ENCODE measurements at regions not wholly inside any gene's neighbourhood (a gene's known extent, or its start where the extent isn't known, plus 50 kb on each side); places are given as distances from the start of the nearest gene placed in this dataset.

GRCh38 chr10:131445623-131446022 is 134.1 kb upstream of the TCERG1L start:
- H3K79me2 ChIP-seq (ENCODE audit: insufficient read depth, low read depth) = no peaks in the 10 kb centered on the region
- no peak overlapping the region for H3K27ac ChIP-seq
- no peaks in the 10 kb centered on the region for H3K4me1 ChIP-seq (ENCODE audit: low read depth, poor library complexity, severe bottlenecking)
- H3K27me3 ChIP-seq (ENCODE audit: insufficient read depth, low read depth) = peaks cover 3% of the 10 kb centered on the region; the same call in 1 of the 2 replicates
- no peaks in the 10 kb centered on the region for H3K36me3 ChIP-seq (ENCODE audit: insufficient read depth)
- no peak overlapping the region for H3K4me3 ChIP-seq (IDR thresholded peaks at IDR 0.05; ENCODE audit: insufficient read depth, low read depth, low read length)
- no peaks in the 10 kb centered on the region for H4K20me1 ChIP-seq (ENCODE audit: insufficient read depth)
- TF ChIP-seq CTCF (conservative IDR thresholded peaks at IDR 0.05; ENCODE audit: low read depth, low read length) = no peak
- H3K9ac ChIP-seq = no peak overlapping the region
- H2AFZ ChIP-seq (ENCODE audit: low read depth) = no peak overlapping the region
- no peak overlapping the region for H3K4me2 ChIP-seq

- H3K4me3 ChIP-seq (IDR thresholded peaks at IDR 0.05; ENCODE audit: insufficient read depth, low read depth, low read length) = no peak overlapping the region
- no peak for TF ChIP-seq CTCF (conservative IDR thresholded peaks at IDR 0.05; ENCODE audit: low read depth, low read length)
- H2AFZ ChIP-seq (ENCODE audit: low read depth) = no peak overlapping the region
- H3K27ac ChIP-seq = no peak overlapping the region
- H3K79me2 ChIP-seq (ENCODE audit: insufficient read depth, low read depth) = no peaks in the 10 kb centered on the region
- H4K20me1 ChIP-seq (ENCODE audit: insufficient read depth) = no peaks in the 10 kb centered on the region
- peaks cover under 1% of the 10 kb centered on the region; the same call in 1 of the 2 replicates for H3K27me3 ChIP-seq (ENCODE audit: insufficient read depth, low read depth)
- no peak overlapping the region for H3K9ac ChIP-seq
- no peak overlapping the region for H3K4me2 ChIP-seq
- no peaks in the 10 kb centered on the region for H3K36me3 ChIP-seq (ENCODE audit: insufficient read depth)
- no peaks in the 10 kb centered on the region for H3K4me1 ChIP-seq (ENCODE audit: low read depth, poor library complexity, severe bottlenecking)
These were observed 134.7 kb upstream of the TCERG1L start for GRCh38 chr10:131446171-131446570.

GRCh38 chr10:131448171-131448570 is 136.7 kb upstream of the TCERG1L start:
- H3K36me3 ChIP-seq (ENCODE audit: insufficient read depth) = no peaks in the 10 kb centered on the region
- H3K4me3 ChIP-seq (IDR thresholded peaks at IDR 0.05; ENCODE audit: insufficient read depth, low read depth, low read length) = no peak overlapping the region
- no peaks in the 10 kb centered on the region for H3K27me3 ChIP-seq (ENCODE audit: insufficient read depth, low read depth)
- TF ChIP-seq CTCF (conservative IDR thresholded peaks at IDR 0.05; ENCODE audit: low read depth, low read length) = no peak
- H3K9ac ChIP-seq = no peak overlapping the region
- H4K20me1 ChIP-seq (ENCODE audit: insufficient read depth) = no peaks in the 10 kb centered on the region
- no peaks in the 10 kb centered on the region for H3K79me2 ChIP-seq (ENCODE audit: insufficient read depth, low read depth)
- H3K27ac ChIP-seq = no peak overlapping the region
- no peak overlapping the region for H2AFZ ChIP-seq (ENCODE audit: low read depth)
- no peaks in the 10 kb centered on the region for H3K4me1 ChIP-seq (ENCODE audit: low read depth, poor library complexity, severe bottlenecking)
- H3K4me2 ChIP-seq = no peak overlapping the region

- Histone ChIP-seq H4K20me1 (ENCODE audit: insufficient read depth) (no peaks in the 10 kb centered on the region), H3K27me3 (ENCODE audit: insufficient read depth, low read depth) (no peaks in the 10 kb centered on the region), H3K4me2 (no peak overlapping the region), H3K4me3 (IDR thresholded peaks at IDR 0.05; ENCODE audit: insufficient read depth, low read depth, low read length) (no peak overlapping the region), H2AFZ (ENCODE audit: low read depth) (no peak overlapping the region), H3K4me1 (ENCODE audit: low read depth, poor library complexity, severe bottlenecking) (no peaks in the 10 kb centered on the region), H3K27ac (no peak overlapping the region), H3K9ac (no peak overlapping the region), H3K36me3 (ENCODE audit: insufficient read depth) (no peaks in the 10 kb centered on the region), H3K79me2 (ENCODE audit: insufficient read depth, low read depth) (no peaks in the 10 kb centered on the region)
- TF ChIP-seq CTCF (conservative IDR thresholded peaks at IDR 0.05; ENCODE audit: low read depth, low read length) = no peak
These were observed 137.4 kb upstream of the TCERG1L start for GRCh38 chr10:131448883-131449282.
